ENCODE measurements at regions not wholly inside any gene's neighbourhood (a gene's known extent, or its start where the extent isn't known, plus 50 kb on each side); places are given as distances from the start of the nearest gene placed in this dataset.

DNA sequence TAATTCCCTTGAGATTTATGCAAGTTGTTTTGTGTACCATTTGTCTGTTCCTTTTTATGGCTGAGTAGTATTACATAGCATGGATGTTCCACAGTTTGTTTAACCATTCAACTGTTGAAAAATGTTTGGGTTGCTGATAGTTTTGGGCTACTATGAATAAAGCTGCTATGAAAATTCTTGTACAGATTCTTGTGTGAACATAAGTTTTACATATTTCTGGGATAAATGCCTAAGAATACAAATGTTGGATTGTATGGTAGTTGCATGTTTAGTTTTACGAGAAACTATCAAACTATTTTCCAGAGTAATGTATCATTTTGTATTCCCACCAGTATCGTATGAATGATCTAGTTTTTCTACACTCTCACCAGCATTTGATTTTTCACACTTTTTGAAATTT is 407.3 kb downstream of the PLCL1 start:
- TF ChIP-seq EZH2 (IDR thresholded peaks at IDR 0.05; ENCODE audit: insufficient read depth, poor library complexity, severe bottlenecking) (no peak), EZH2phosphoT487 (IDR thresholded peaks at IDR 0.05; ENCODE audit: insufficient read depth, low read depth) (no peak)
